Stimulated activated effector memory CD8-positive, alpha-beta T cell treated with anti-CD3 and anti-CD28 coated beads, Interleukin-12 subunit alpha, Interleukin-12 subunit beta, amount 100 ng/mL, for 72 hours (primary cell): ENCODE measurements at regions not wholly inside any gene's neighbourhood (a gene's known extent, or its start where the extent isn't known, plus 50 kb on each side); places are given as distances from the start of the nearest gene placed in this dataset.
"Not testable (repeated sequence)": the region's sequence is repeated elsewhere in the genome, so short reads cannot be mapped to it uniquely, and the experiment has no call there.

ENCODE experiments used
- ATAC-seq: fragments of 150-1000 bp; cut with Tn5 transposase; 2 replicates; pipeline ENCODE4 v1.10.0; 2021
- DNase-seq, 2 donors: peaks; one replicate each; pipeline ENCODE4 v3.0.0; 2021 to 2022; ENCODE audit warnings: low spot score in 2 of 2
- H3K27ac Mint-ChIP-seq: one replicate; pipeline ENCODE4 v1.8.0; 2022; ENCODE audit warnings: mild to moderate bottlenecking, mixed read lengths
- H3K36me3 Mint-ChIP-seq: one replicate; pipeline ENCODE4 v1.8.0; 2022; ENCODE audit warnings: mild to moderate bottlenecking, mixed read lengths
- H3K4me1 Mint-ChIP-seq: one replicate; pipeline ENCODE4 v1.8.0; 2022; ENCODE audit warnings: mixed read lengths
- H3K4me3 Mint-ChIP-seq: one replicate; pipeline ENCODE4 v1.8.0; 2022; ENCODE audit warnings: mild to moderate bottlenecking, mixed read lengths
- H3K9me3 Mint-ChIP-seq: one replicate; pipeline ENCODE4 v1.8.0; 2022; ENCODE audit warnings: mixed read lengths

GRCh38 chr14:59134307-59134706 is 54.2 kb upstream of the DAAM1 start:
- DNase-seq (no peak), ATAC-seq (no peak)
- Mint-ChIP-seq H3K36me3 (no peaks in the 10 kb centered on the region), H3K9me3 (no peaks in the 10 kb centered on the region), H3K4me3 (no peak overlapping the region), H3K27ac (no peak overlapping the region), H3K4me1 (no peaks in the 10 kb centered on the region)

GRCh38 chr14:59137256-59137655 is 51.2 kb upstream of the DAAM1 start:
- no peak overlapping the region for H3K4me3 Mint-ChIP-seq

GRCh38 chr14:59138576-59138975 is 49.9 kb upstream of the DAAM1 start:
- not testable (repeated sequence) for H3K36me3 Mint-ChIP-seq

More at GRCh38 chr14:59137256-59137655, 51.2 kb upstream of the DAAM1 start:
- Mint-ChIP-seq H3K27ac (no peak overlapping the region), H3K9me3 (no peaks in the 10 kb centered on the region), H3K4me1 (no peaks in the 10 kb centered on the region), H3K36me3 (no peaks in the 10 kb centered on the region)
- DNase-seq, result no peak
- no peak for ATAC-seq

More at GRCh38 chr14:59138576-59138975, 49.9 kb upstream of the DAAM1 start:
- not testable (repeated sequence) for H3K4me3 Mint-ChIP-seq, DNase-seq, H3K9me3 Mint-ChIP-seq, H3K4me1 Mint-ChIP-seq, ATAC-seq, H3K27ac Mint-ChIP-seq
